DOHH2 (cell line): ENCODE measurements at regions not wholly inside any gene's neighbourhood (a gene's known extent, or its start where the extent isn't known, plus 50 kb on each side); places are given as distances from the start of the nearest gene placed in this dataset.

Experiments
- H3F3A ChIP-seq: fragments of 200-600 bp; sonication (generic), shearing (Covaris generic); 2 replicates; pipeline ENCODE4 v1.6.0; 2016; ENCODE audit warnings: antibody characterized with exemption, mild to moderate bottlenecking; ENCODE audit not compliant: control insufficient read depth, insufficient read depth
- H3K27ac ChIP-seq: fragments of 200-600 bp; sonication (generic); 2 replicates; pipeline ENCODE4 v1.5.1; 2014; ENCODE audit warnings: low read depth, mild to moderate bottlenecking, low read length, moderate library complexity
- H3K27me3 ChIP-seq: fragments of 200-600 bp; sonication (generic); 2 replicates; pipeline ENCODE4 v1.6.1; 2014; ENCODE audit warnings: mild to moderate bottlenecking, low read length, mixed read lengths; ENCODE audit not compliant: control insufficient read depth
- H3K36me3 ChIP-seq: fragments of 200-600 bp; sonication (generic); 2 replicates; pipeline ENCODE4 v1.6.1; 2014; ENCODE audit warnings: mild to moderate bottlenecking, low read length, moderate library complexity, mixed read lengths; ENCODE audit not compliant: control insufficient read depth
- H3K4me1 ChIP-seq: fragments of 200-600 bp; sonication (generic); 2 replicates; pipeline ENCODE4 v1.6.1; 2014; ENCODE audit warnings: mild to moderate bottlenecking, low read length, mixed read lengths; ENCODE audit not compliant: control insufficient read depth
- H3K4me2 ChIP-seq: fragments of 200-600 bp; sonication (generic); 2 replicates; pipeline ENCODE4 v1.6.0; 2014; ENCODE audit warnings: mild to moderate bottlenecking, low read length, moderate library complexity
- H3K4me3 ChIP-seq: fragments of 200-600 bp; sonication (generic); 2 replicates; pipeline ENCODE4 v1.5.1; 2014; ENCODE audit warnings: mild to moderate bottlenecking, low read length, mixed read lengths
- H3K79me2 ChIP-seq: fragments of 200-600 bp; sonication (generic); 2 replicates; pipeline ENCODE4 v1.6.1; 2014; ENCODE audit warnings: mild to moderate bottlenecking, low read length, mixed read lengths; ENCODE audit not compliant: control insufficient read depth
- H3K9me2 ChIP-seq: fragments of 200-600 bp; sonication (generic); replicated peaks from 2 replicates; pipeline ENCODE4 v1.6.1; 2014; ENCODE audit warnings: mild to moderate bottlenecking, low read length, mixed read lengths; ENCODE audit not compliant: control insufficient read depth
- H3K9me3 ChIP-seq: fragments of 200-600 bp; sonication (generic); 2 replicates; pipeline ENCODE4 v1.6.1; 2014; ENCODE audit warnings: antibody characterized with exemption, low read length, mixed read lengths; ENCODE audit not compliant: control insufficient read depth, insufficient read depth
- H4K20me1 ChIP-seq: fragments of 200-600 bp; sonication (generic); 2 replicates; pipeline ENCODE4 v1.6.0; 2014; ENCODE audit warnings: low read depth, mild to moderate bottlenecking, antibody characterized with exemption, low read length, moderate library complexity; ENCODE audit not compliant: control insufficient read depth, insufficient read depth
- CTCF ChIP-seq: fragments of 200-600 bp; sonication (generic); IDR thresholded peaks from one replicate; pipeline ENCODE4 v1.5.1; 2014; ENCODE audit warnings: antibody characterized with exemption, mild to moderate bottlenecking, low read depth, low read length; ENCODE audit not compliant: poor library complexity, severe bottlenecking
- EZH2phosphoT487 ChIP-seq: fragments of 200-600 bp; sonication (generic); IDR thresholded peaks from 2 replicates; pipeline ENCODE4 v1.6.1; 2017; ENCODE audit warnings: borderline replicate concordance, mild to moderate bottlenecking, antibody characterized with exemption, low read length, moderate library complexity, mixed read lengths

GRCh38 chr6:66772800-66773199 lies 1065.8 kb upstream of the EYS start:
- Histone ChIP-seq H3K9me2 (no peaks in the 10 kb centered on the region), H3K27me3 (no peaks in the 10 kb centered on the region), H4K20me1 (no peaks in the 10 kb centered on the region), H3K36me3 (no peaks in the 10 kb centered on the region), H3K4me3 (no peak overlapping the region), H3K4me2 (no peak overlapping the region), H3K27ac (no peak overlapping the region), H3K79me2 (no peaks in the 10 kb centered on the region), H3K9me3 (no peaks in the 10 kb centered on the region), H3K4me1 (no peaks in the 10 kb centered on the region), H3F3A (no peaks in the 10 kb centered on the region)
- TF ChIP-seq CTCF, result no peak
- TF ChIP-seq EZH2phosphoT487, result no peak

- H3K4me2 ChIP-seq, result no peak overlapping the region
- H3K4me1 ChIP-seq, result no peaks in the 10 kb centered on the region
- TF ChIP-seq CTCF (no peak), EZH2phosphoT487 (no peak)
- H3K27ac ChIP-seq, result no peak overlapping the region
- H3K4me3 ChIP-seq, result no peak overlapping the region
- H3F3A ChIP-seq, result no peaks in the 10 kb centered on the region
- H3K9me3 ChIP-seq, result no peaks in the 10 kb centered on the region
- H3K9me2 ChIP-seq, result no peaks in the 10 kb centered on the region
- H3K36me3 ChIP-seq, result no peaks in the 10 kb centered on the region
- no peaks in the 10 kb centered on the region for H3K27me3 ChIP-seq
- H4K20me1 ChIP-seq, result no peaks in the 10 kb centered on the region
- no peaks in the 10 kb centered on the region for H3K79me2 ChIP-seq
Observed at GRCh38 chr6:66771626-66772025, 1064.6 kb upstream of the EYS start.

GRCh38 chr6:66751630-66752029 lies 1044.6 kb upstream of the EYS start:
- Histone ChIP-seq H4K20me1 (no peaks in the 10 kb centered on the region), H3K27ac (no peak overlapping the region), H3K4me2 (no peak overlapping the region)

More at GRCh38 chr6:66751630-66752029, 1044.6 kb upstream of the EYS start:
- H3K27me3 ChIP-seq, result no peaks in the 10 kb centered on the region
- no peak overlapping the region for H3K4me3 ChIP-seq
- no peaks in the 10 kb centered on the region for H3K79me2 ChIP-seq
- no peaks in the 10 kb centered on the region for H3K9me3 ChIP-seq
- H3K36me3 ChIP-seq, result no peaks in the 10 kb centered on the region
- no peak for TF ChIP-seq EZH2phosphoT487
- no peak for TF ChIP-seq CTCF
- no peaks in the 10 kb centered on the region for H3K4me1 ChIP-seq
- H3F3A ChIP-seq, result no peaks in the 10 kb centered on the region
- no peaks in the 10 kb centered on the region for H3K9me2 ChIP-seq
